ENCODE measurements at regions not wholly inside any gene's neighbourhood (a gene's known extent, or its start where the extent isn't known, plus 50 kb on each side); places are given as distances from the start of the nearest gene placed in this dataset.

- 87 to 100% methylated on average over 3 of the region's 6 CpGs for WGBS, 2 experiments (ENCODE audit: insufficient coverage in 2 of 2)
- Histone ChIP-seq H3K9me3 (ENCODE audit: control insufficient read depth, low read length) (no peaks in the 10 kb centered on the region), H3K27ac (ENCODE audit: low read depth, low read length, severe bottlenecking) (no peak overlapping the region), H3K4me1 (ENCODE audit: control insufficient read depth, insufficient read depth, low read length, poor library complexity, severe bottlenecking) (no peaks in the 10 kb centered on the region), H3K36me3 (ENCODE audit: control insufficient read depth, insufficient read depth, low read length) (no peaks in the 10 kb centered on the region), H3K4me3 (ENCODE audit: extremely low read depth, insufficient read depth, low read length, poor library complexity, severe bottlenecking) (no peak overlapping the region)
Measured at GRCh38 chr2:65639156-65639864, 206.9 kb upstream of the SPRED2 start.

DNA sequence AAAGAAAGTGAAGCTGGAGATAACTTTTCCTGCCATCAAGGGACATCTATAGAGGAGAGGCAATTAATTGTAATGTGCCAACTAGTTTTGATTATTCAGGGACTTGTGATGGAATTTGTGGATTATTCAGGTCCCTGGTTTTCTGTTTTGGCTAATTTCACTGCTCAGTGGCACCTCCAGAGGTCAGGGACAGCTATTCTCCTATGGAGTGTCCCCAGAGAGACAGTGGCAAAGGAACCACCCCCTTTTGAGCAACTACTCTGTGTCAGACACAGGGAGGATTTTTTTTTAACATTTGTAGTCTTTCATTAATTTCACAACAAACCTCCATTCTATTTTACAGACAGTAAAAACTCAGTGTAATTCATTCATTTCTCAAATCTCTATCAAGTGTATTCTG lies 206.0 kb upstream of the SPRED2 start:
- Histone ChIP-seq H3K36me3 (ENCODE audit: control insufficient read depth, insufficient read depth, low read length) (no peaks in the 10 kb centered on the region), H3K9me3 (ENCODE audit: control insufficient read depth, low read length) (no peaks in the 10 kb centered on the region), H3K27ac (ENCODE audit: low read depth, low read length, severe bottlenecking) (no peak overlapping the region), H3K4me1 (ENCODE audit: control insufficient read depth, insufficient read depth, low read length, poor library complexity, severe bottlenecking) (no peaks in the 10 kb centered on the region), H3K4me3 (ENCODE audit: extremely low read depth, insufficient read depth, low read length, poor library complexity, severe bottlenecking) (no peak overlapping the region)

DNA sequence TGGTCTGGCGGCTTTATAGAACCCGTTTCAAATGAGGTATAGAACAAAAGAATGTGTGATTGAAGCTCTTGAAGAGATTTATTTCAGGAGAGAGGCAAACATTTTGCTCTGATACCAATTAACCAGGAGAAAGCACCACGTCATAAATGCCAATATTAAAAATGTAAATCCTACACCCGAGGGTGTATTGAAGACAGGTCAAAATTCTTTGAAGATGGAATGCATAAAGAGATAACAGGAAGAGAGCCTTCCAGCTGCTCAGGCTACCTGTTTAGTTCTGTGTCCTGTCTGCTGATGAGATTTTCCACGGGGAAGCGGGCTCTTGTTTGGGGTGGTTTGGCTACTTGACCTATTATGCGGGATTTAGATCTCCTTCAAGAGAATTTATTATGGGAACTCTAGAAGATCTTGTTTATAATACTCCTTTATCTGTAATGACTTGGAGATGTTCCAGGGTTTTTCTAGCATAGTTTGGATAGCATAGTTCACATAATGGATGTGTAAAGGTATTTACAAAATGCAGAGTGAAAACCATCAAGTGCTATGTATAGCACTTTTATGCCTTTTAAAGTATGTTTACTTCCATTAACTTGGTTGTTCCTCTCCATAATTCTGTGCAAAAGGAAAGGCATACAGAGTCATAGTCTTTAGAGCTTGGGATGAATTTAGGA lies 204.5 kb upstream of the SPRED2 start:
- 72% methylated on average over 2 of the region's 7 CpGs; no CpG with 5 or more reads in 1 of the 2 experiments for WGBS, 2 experiments (ENCODE audit: insufficient coverage in 2 of 2)
- Histone ChIP-seq H3K27ac (ENCODE audit: low read depth, low read length, severe bottlenecking) (no peak overlapping the region), H3K4me3 (ENCODE audit: extremely low read depth, insufficient read depth, low read length, poor library complexity, severe bottlenecking) (no peak overlapping the region), H3K36me3 (ENCODE audit: control insufficient read depth, insufficient read depth, low read length) (no peaks in the 10 kb centered on the region), H3K4me1 (ENCODE audit: control insufficient read depth, insufficient read depth, low read length, poor library complexity, severe bottlenecking) (no peaks in the 10 kb centered on the region), H3K9me3 (ENCODE audit: control insufficient read depth, low read length) (no peaks in the 10 kb centered on the region)

DNA sequence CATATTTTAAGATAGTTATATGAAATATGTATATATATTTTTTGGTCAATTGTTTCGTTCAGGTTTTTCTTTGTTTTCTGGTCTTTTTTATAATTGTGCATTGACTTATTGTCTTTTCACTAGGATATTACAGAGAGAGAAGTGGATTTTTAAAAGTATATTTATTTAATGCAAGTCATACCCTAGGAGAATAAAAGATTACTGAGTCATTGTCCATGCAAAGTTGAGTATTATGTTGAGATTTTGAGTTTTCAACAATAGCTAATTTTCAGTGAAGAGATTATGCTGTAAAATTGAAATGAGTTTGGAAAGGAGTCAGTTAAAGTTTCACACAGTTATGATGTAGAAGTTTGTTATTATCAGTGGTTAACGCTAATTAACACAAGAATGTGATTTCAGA lies 203.6 kb upstream of the SPRED2 start:
- Histone ChIP-seq H3K9me3 (ENCODE audit: control insufficient read depth, low read length) (no peaks in the 10 kb centered on the region), H3K4me3 (ENCODE audit: extremely low read depth, insufficient read depth, low read length, poor library complexity, severe bottlenecking) (no peak overlapping the region), H3K4me1 (ENCODE audit: control insufficient read depth, insufficient read depth, low read length, poor library complexity, severe bottlenecking) (peaks cover 4% of the 10 kb centered on the region), H3K36me3 (ENCODE audit: control insufficient read depth, insufficient read depth, low read length) (no peaks in the 10 kb centered on the region), H3K27ac (ENCODE audit: low read depth, low read length, severe bottlenecking) (no peak overlapping the region)
- 100% methylated on average over 1 of the region's 2 CpGs for WGBS, 2 experiments (ENCODE audit: insufficient coverage in 2 of 2)

- WGBS, 2 experiments (ENCODE audit: insufficient coverage in 2 of 2) = 86% methylated on average over 2 of the region's 4 CpGs; no CpG with 5 or more reads in 1 of the 2 experiments
- no peaks in the 10 kb centered on the region for H3K9me3 ChIP-seq (ENCODE audit: control insufficient read depth, low read length)
- peaks cover 9% of the 10 kb centered on the region for H3K4me1 ChIP-seq (ENCODE audit: control insufficient read depth, insufficient read depth, low read length, poor library complexity, severe bottlenecking)
- no peak overlapping the region for H3K27ac ChIP-seq (ENCODE audit: low read depth, low read length, severe bottlenecking)
- H3K4me3 ChIP-seq (ENCODE audit: extremely low read depth, insufficient read depth, low read length, poor library complexity, severe bottlenecking) = no peak overlapping the region
- H3K36me3 ChIP-seq (ENCODE audit: control insufficient read depth, insufficient read depth, low read length) = no peaks in the 10 kb centered on the region
Measured at GRCh38 chr2:65634304-65634703, 201.9 kb upstream of the SPRED2 start.

DNA sequence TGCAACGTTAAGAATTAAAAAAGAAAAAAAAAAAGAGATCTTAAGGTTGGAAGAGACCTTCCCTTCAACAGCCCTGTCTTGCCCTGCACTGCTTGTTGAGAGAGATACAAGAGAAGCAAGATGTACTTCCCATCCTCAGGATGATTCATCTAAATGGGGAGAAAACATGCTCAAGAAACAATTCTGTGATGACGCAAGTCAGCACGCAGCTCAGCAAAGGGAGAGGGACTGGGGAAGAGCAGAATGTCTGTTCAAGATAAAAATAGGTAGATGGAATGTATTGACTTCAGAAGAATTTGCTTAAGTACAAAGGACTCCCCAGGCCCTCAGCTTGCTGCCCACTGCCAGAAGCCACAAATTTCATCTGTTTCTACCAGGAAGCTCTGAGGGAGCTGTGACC lies 198.2 kb upstream of the SPRED2 start:
- H3K4me3 ChIP-seq (ENCODE audit: extremely low read depth, insufficient read depth, low read length, poor library complexity, severe bottlenecking) = no peak overlapping the region
- no peaks in the 10 kb centered on the region for H3K9me3 ChIP-seq (ENCODE audit: control insufficient read depth, low read length)
- H3K36me3 ChIP-seq (ENCODE audit: control insufficient read depth, insufficient read depth, low read length) = no peaks in the 10 kb centered on the region
- no peak overlapping the region for H3K27ac ChIP-seq (ENCODE audit: low read depth, low read length, severe bottlenecking)
- H3K4me1 ChIP-seq (ENCODE audit: control insufficient read depth, insufficient read depth, low read length, poor library complexity, severe bottlenecking) = peaks cover 9% of the 10 kb centered on the region
- WGBS, 2 experiments (ENCODE audit: insufficient coverage in 2 of 2) = 80% methylated on average over 2 of the region's 3 CpGs

DNA sequence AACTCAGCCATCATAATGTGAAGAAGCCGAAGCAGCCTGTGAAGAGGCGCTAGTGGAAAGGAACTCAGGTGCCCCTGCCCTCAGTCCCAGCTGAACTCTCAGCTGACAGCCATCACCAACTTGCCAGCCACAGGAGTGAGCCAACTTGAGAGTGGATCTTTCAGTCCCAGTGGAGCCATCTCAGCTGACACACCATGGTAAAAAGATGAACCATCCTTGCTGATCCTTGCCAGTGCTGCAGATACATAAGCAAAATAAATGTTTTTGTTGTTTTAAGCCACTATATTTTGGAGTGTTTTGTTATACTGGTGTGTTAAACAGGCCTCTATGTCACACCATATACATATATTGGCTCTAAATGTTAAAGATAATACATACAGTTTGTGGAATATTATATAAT lies 195.8 kb upstream of the SPRED2 start:
- H3K4me1 ChIP-seq (ENCODE audit: control insufficient read depth, insufficient read depth, low read length, poor library complexity, severe bottlenecking) = peaks cover 9% of the 10 kb centered on the region
- H3K36me3 ChIP-seq (ENCODE audit: control insufficient read depth, insufficient read depth, low read length) = no peaks in the 10 kb centered on the region
- H3K27ac ChIP-seq (ENCODE audit: low read depth, low read length, severe bottlenecking) = no peak overlapping the region
- 90 to 100% methylated on average over 2 of the region's 2 CpGs for WGBS, 2 experiments (ENCODE audit: insufficient coverage in 2 of 2)
- no peaks in the 10 kb centered on the region for H3K9me3 ChIP-seq (ENCODE audit: control insufficient read depth, low read length)
- no peak overlapping the region for H3K4me3 ChIP-seq (ENCODE audit: extremely low read depth, insufficient read depth, low read length, poor library complexity, severe bottlenecking)

GRCh38 chr2:65626831-65627230 lies 194.4 kb upstream of the SPRED2 start:
- Histone ChIP-seq H3K9me3 (ENCODE audit: control insufficient read depth, low read length) (no peaks in the 10 kb centered on the region), H3K4me1 (ENCODE audit: control insufficient read depth, insufficient read depth, low read length, poor library complexity, severe bottlenecking) (peaks cover 9% of the 10 kb centered on the region), H3K36me3 (ENCODE audit: control insufficient read depth, insufficient read depth, low read length) (no peaks in the 10 kb centered on the region), H3K27ac (ENCODE audit: low read depth, low read length, severe bottlenecking) (no peak overlapping the region), H3K4me3 (ENCODE audit: extremely low read depth, insufficient read depth, low read length, poor library complexity, severe bottlenecking) (no peak overlapping the region)

DNA sequence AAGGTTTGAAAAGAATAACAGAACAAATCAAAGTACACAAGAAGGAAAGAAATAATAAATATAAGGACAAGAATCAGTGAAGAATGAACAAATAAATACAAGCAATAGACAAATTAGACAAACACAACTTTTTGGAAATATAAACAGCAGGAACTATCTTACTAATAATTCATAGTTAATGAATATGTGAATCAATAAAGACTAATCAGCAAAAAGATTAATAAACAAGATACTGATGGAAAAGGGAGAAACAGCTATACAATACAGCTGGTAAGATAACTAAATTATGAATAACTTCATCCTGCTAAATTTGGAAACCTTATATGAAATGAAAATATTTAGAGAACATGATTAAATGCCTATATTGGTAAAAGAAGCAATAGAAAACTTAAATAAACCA lies 193.6 kb upstream of the SPRED2 start:
- peaks cover 4% of the 10 kb centered on the region for H3K4me1 ChIP-seq (ENCODE audit: control insufficient read depth, insufficient read depth, low read length, poor library complexity, severe bottlenecking)
- no peaks in the 10 kb centered on the region for H3K9me3 ChIP-seq (ENCODE audit: control insufficient read depth, low read length)

DNA sequence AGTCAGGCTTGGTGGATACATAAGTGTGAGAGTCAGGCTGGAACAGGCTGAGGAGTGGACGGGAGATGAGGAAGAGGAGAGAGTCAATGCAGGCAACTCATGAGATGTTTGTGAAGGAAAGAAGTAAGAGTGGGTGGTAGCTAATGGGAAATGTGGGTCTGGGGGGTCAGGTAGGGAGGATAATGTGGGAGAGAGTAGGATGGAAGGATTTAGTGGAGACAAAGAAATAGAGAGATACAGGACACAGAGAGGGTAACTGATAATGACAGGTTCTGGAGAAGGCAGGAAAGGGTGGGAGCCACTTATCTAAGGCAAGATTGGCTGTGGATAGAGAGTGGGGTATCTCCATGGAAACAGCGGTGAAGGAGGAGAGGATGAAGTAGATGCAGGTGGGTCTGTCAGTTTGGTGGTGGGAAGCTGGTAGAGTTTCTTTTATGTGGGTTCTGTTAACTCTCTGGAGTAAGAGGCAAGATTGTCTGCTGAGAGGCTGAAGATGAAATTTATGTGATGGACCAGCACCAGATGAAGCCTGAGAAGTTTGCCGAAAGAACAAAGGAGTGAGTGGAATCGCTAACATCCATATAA lies 190.6 kb upstream of the SPRED2 start:
- Histone ChIP-seq H3K4me3 (ENCODE audit: extremely low read depth, insufficient read depth, low read length, poor library complexity, severe bottlenecking) (no peak overlapping the region), H3K9me3 (ENCODE audit: control insufficient read depth, low read length) (no peaks in the 10 kb centered on the region), H3K36me3 (ENCODE audit: control insufficient read depth, insufficient read depth, low read length) (no peaks in the 10 kb centered on the region), H3K4me1 (ENCODE audit: control insufficient read depth, insufficient read depth, low read length, poor library complexity, severe bottlenecking) (no peaks in the 10 kb centered on the region), H3K27ac (ENCODE audit: low read depth, low read length, severe bottlenecking) (no peak overlapping the region)
- 89 to 100% methylated on average over 1 to 2 of the region's 4 CpGs for WGBS, 2 experiments (ENCODE audit: insufficient coverage in 2 of 2)

More for the DNA sequence above, 193.6 kb upstream of the SPRED2 start:
- H3K27ac ChIP-seq (ENCODE audit: low read depth, low read length, severe bottlenecking) = no peak overlapping the region
- no peaks in the 10 kb centered on the region for H3K36me3 ChIP-seq (ENCODE audit: control insufficient read depth, insufficient read depth, low read length)
- H3K4me3 ChIP-seq (ENCODE audit: extremely low read depth, insufficient read depth, low read length, poor library complexity, severe bottlenecking) = no peak overlapping the region

DNA sequence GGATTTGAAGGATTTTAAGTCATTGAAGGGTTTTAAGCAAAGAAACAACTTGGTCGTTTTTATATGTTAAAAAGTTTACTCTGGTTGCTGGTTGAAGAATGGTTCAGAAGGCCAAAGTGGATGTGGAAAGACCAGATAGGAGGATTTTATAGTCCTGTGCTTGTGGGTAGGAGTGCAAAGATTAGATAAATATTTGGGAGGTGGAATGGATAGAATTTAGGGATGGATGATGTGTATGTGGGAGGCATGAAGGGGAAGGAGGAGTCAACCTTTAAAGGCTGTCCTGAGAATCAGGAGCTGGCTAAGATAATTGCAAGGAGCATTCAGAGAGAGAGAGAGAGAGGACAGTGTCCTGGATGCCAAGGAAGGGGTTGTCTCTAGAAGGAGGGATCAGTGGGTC lies 190.1 kb upstream of the SPRED2 start:
- Histone ChIP-seq H3K9me3 (ENCODE audit: control insufficient read depth, low read length) (no peaks in the 10 kb centered on the region), H3K4me3 (ENCODE audit: extremely low read depth, insufficient read depth, low read length, poor library complexity, severe bottlenecking) (no peak overlapping the region), H3K4me1 (ENCODE audit: control insufficient read depth, insufficient read depth, low read length, poor library complexity, severe bottlenecking) (no peaks in the 10 kb centered on the region), H3K36me3 (ENCODE audit: control insufficient read depth, insufficient read depth, low read length) (no peaks in the 10 kb centered on the region), H3K27ac (ENCODE audit: low read depth, low read length, severe bottlenecking) (no peak overlapping the region)
- 64 to 78% methylated on average over 1 of the region's 1 CpG for WGBS, 2 experiments (ENCODE audit: insufficient coverage in 2 of 2)

Measured in mesodermal cell (in vitro differentiated cells).